CD14-positive monocyte (primary cell): ENCODE measurements at regions not wholly inside any gene's neighbourhood (a gene's known extent, or its start where the extent isn't known, plus 50 kb on each side); places are given as distances from the start of the nearest gene placed in this dataset.

Source experiments
- DNase-seq, 3 donors: peaks; one replicate each; pipeline ENCODE4 v3.0.0-alpha.2; 2011 to 2022
- H2AFZ ChIP-seq: 2 replicates; pipeline ENCODE4 v1.6.0; 2012; ENCODE audit warnings: mild to moderate bottlenecking, low read depth, low read length, inconsistent platforms; ENCODE audit not compliant: insufficient read depth, poor library complexity, severe bottlenecking
- H3K27ac ChIP-seq, 2 donors: 1 replicate in 1 of 2; 2 replicates in 1 of 2; pipeline ENCODE4 v1.5.1; 2012 to 2013; ENCODE audit warnings: low read length in 2 of 2, control low read depth in 1 of 2, inconsistent platforms in 1 of 2, low read depth in 1 of 2, mild to moderate bottlenecking in 1 of 2
- H3K27me3 ChIP-seq, 2 donors: one replicate each; pipeline versions ENCODE4 v1.6.0 to v1.6.1; 2011 to 2013; ENCODE audit warnings: low read length in 2 of 2; ENCODE audit not compliant: control insufficient read depth in 2 of 2, insufficient read depth in 2 of 2
- H3K36me3 ChIP-seq, 2 donors: replicated peaks in 1 of 2; 1 replicate in 1 of 2; 2 replicates in 1 of 2; pipeline versions ENCODE4 v1.5.1 to v1.6.1; 2012 to 2013; ENCODE audit warnings: low read length in 2 of 2, control low read depth in 1 of 2, inconsistent platforms in 1 of 2, mild to moderate bottlenecking in 1 of 2; ENCODE audit not compliant: insufficient read depth in 2 of 2, control insufficient read depth in 1 of 2
- H3K4me1 ChIP-seq, 2 donors: 1 replicate in 1 of 2; 2 replicates in 1 of 2; pipeline versions ENCODE4 v1.5.1 to v1.6.1; 2012 to 2013; ENCODE audit warnings: low read length in 2 of 2, control low read depth in 1 of 2, inconsistent platforms in 1 of 2, mild to moderate bottlenecking in 1 of 2, moderate library complexity in 1 of 2; ENCODE audit not compliant: insufficient read depth in 2 of 2, control insufficient read depth in 1 of 2
- H3K4me2 ChIP-seq: replicated peaks from 2 replicates; pipeline ENCODE3; 2012; ENCODE audit warnings: low read length, moderate library complexity, mild to moderate bottlenecking; ENCODE audit not compliant: poor library complexity, severe bottlenecking; ENCODE audit errors: extremely low read depth
- H3K4me3 ChIP-seq, 3 experiments: fragments of 200-600 bp in 1 of 3; sonication (generic) in 1 of 3; replicated peaks in 1 of 3; 1 replicate in 2 of 3; 2 replicates in 1 of 3; pipeline ENCODE4 v1.5.1; 2011 to 2013; ENCODE audit warnings: low read length in 3 of 3, mild to moderate bottlenecking in 3 of 3, control low read depth in 2 of 3, low read depth in 2 of 3, inconsistent platforms in 1 of 3, moderate library complexity in 1 of 3
- H3K79me2 ChIP-seq: 2 replicates; pipeline ENCODE4 v1.6.0; 2012; ENCODE audit warnings: mild to moderate bottlenecking, control low read depth, inconsistent platforms, low read length, moderate library complexity; ENCODE audit not compliant: insufficient read depth
- H3K9ac ChIP-seq: 2 replicates; pipeline ENCODE4 v1.6.0; 2017; ENCODE audit warnings: low read length, mild to moderate bottlenecking; ENCODE audit not compliant: insufficient read depth, poor library complexity, severe bottlenecking
- H3K9me3 ChIP-seq, 2 donors: replicated peaks in 1 of 2; 1 replicate in 1 of 2; 2 replicates in 1 of 2; pipeline versions ENCODE4 v1.5.1 to v1.6.1; 2012 to 2013; ENCODE audit warnings: low read length in 2 of 2, control low read depth in 1 of 2; ENCODE audit not compliant: control insufficient read depth in 1 of 2, insufficient read depth in 1 of 2
- H4K20me1 ChIP-seq: 2 replicates; pipeline ENCODE4 v1.6.0; 2012; ENCODE audit warnings: mild to moderate bottlenecking, low read length, control low read depth, moderate library complexity; ENCODE audit not compliant: insufficient read depth
- H3K27ac Mint-ChIP-seq, 7 donors: one replicate each; pipeline ENCODE4 v1.8.0; 2020; ENCODE audit warnings: mild to moderate bottlenecking in 7 of 7, mixed read lengths in 7 of 7, moderate library complexity in 6 of 7, inconsistent platforms in 2 of 7
- H3K27me3 Mint-ChIP-seq, 3 donors: one replicate each; pipeline ENCODE4 v1.8.0; 2021 to 2022; ENCODE audit warnings: low read depth in 3 of 3, mild to moderate bottlenecking in 3 of 3, mixed read lengths in 3 of 3, moderate library complexity in 3 of 3, inconsistent platforms in 1 of 3
- H3K36me3 Mint-ChIP-seq, 2 donors: one replicate each; pipeline ENCODE4 v1.8.0; 2020; ENCODE audit warnings: mixed read lengths in 2 of 2, inconsistent platforms in 1 of 2, mild to moderate bottlenecking in 1 of 2
- H3K4me1 Mint-ChIP-seq: one replicate; pipeline ENCODE4 v1.8.0; 2020; ENCODE audit warnings: mild to moderate bottlenecking, mixed read lengths
- H3K4me3 Mint-ChIP-seq, 2 donors: one replicate each; pipeline ENCODE4 v1.8.0; 2020; ENCODE audit warnings: mild to moderate bottlenecking in 2 of 2, mixed read lengths in 2 of 2, moderate library complexity in 1 of 2
- H3K9me3 Mint-ChIP-seq, 7 donors: one replicate each; pipeline ENCODE4 v1.8.0; 2020 to 2022; ENCODE audit warnings: mixed read lengths in 7 of 7, mild to moderate bottlenecking in 6 of 7, moderate library complexity in 6 of 7, inconsistent platforms in 2 of 7
- CTCF ChIP-seq: fragments of 200-600 bp; IDR thresholded peaks from one replicate; pipeline ENCODE4 v1.8.0; 2022; ENCODE audit warnings: antibody characterized with exemption, mild to moderate bottlenecking
- WGBS: methylation state at CpG from one replicate; pipeline ENCODE4 v1.1.5; 2013; ENCODE audit warnings: missing lambda C conversion rate; ENCODE audit not compliant: insufficient coverage; 5-methylcytosine and 5-hydroxymethylcytosine counted together
- intact Hi-C, 2 donors: fragments of 100-400 bp; cut with micrococcal nuclease; formaldehyde crosslinking; loops; one replicate each; pipeline versions ENCODE4 v1.15.0 to v1.15.1; 2023

DNA sequence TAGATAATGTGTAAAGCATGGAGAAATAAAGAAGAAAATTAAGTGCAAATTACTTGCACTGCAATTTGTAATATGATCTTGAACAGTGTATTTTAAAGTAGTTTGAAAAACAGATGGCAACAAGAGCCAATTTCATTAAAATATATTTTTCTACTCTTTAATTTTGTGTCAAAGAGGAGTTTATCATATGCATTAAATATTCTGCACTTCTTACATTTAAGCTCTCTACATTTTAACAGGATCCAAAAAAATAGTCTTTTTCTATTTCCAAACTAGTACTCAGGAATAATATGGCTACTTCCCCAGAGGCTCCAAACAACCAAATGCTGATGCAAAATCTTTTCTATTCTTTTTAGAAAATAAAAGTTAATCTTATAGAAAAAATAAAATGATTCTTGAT is 1221.5 kb downstream of the FSCB start:
- Mint-ChIP-seq H3K9me3 (peaks cover 1 to 7% (median 5%) of the 10 kb centered on the region in 7 donors), H3K27ac (no peak overlapping the region), H3K36me3 (no peaks in the 10 kb centered on the region), H3K4me3 (no peak overlapping the region), H3K27me3 (no peaks in the 10 kb centered on the region), H3K4me1 (no peaks in the 10 kb centered on the region)
- H3K36me3 ChIP-seq = no peaks in the 10 kb centered on the region
- no peak overlapping the region for H2AFZ ChIP-seq
- H3K9ac ChIP-seq = no peak overlapping the region
- peaks cover 10 to 12% of the 10 kb centered on the region in 2 donors for H3K9me3 ChIP-seq
- H3K4me1 ChIP-seq = no peaks in the 10 kb centered on the region
- no peaks in the 10 kb centered on the region for H3K79me2 ChIP-seq
- TF ChIP-seq CTCF = no peak
- H3K4me3 ChIP-seq = no peak overlapping the region
- H3K27ac ChIP-seq = no peak overlapping the region
- no peak overlapping the region for H3K4me2 ChIP-seq
- DNase-seq = no peak
- intact Hi-C loops = no loop called here
- H3K27me3 ChIP-seq = no peaks in the 10 kb centered on the region
- no peaks in the 10 kb centered on the region for H4K20me1 ChIP-seq

DNA sequence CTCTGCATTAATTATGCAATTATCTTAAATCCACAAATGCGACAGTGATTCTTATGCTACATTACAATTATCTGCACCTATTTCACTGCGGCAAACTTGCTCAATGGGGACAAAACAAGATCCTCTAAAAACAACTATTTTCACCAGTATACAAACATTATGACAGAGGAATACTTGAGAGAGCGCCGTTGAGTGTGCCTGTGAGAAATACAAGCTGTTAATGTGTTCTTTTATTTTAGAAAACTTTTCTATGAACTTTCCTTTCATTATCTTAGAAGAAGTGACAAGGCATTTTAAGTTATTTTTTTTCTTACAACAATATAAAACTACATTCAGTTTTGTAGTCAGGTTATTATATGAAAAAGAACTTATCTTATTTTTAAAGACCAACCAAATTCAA is 1247.0 kb downstream of the FSCB start:
- intact Hi-C loops = no loop called here
- Histone ChIP-seq H3K4me2 (no peak overlapping the region), H3K9ac (no peak overlapping the region), H3K9me3 (peaks cover 3 to 6% of the 10 kb centered on the region in 2 donors), H4K20me1 (no peaks in the 10 kb centered on the region), H3K36me3 (no peaks in the 10 kb centered on the region), H2AFZ (no peak overlapping the region), H3K4me3 (no peak overlapping the region), H3K27ac (no peak overlapping the region), H3K27me3 (no peaks in the 10 kb centered on the region), H3K4me1 (no peaks in the 10 kb centered on the region), H3K79me2 (no peaks in the 10 kb centered on the region)
- no peak for DNase-seq
- WGBS = 100% methylated on average over 1 of the region's 4 CpGs
- no peak for TF ChIP-seq CTCF
- H3K27ac Mint-ChIP-seq = no peak overlapping the region
- H3K36me3 Mint-ChIP-seq = no peaks in the 10 kb centered on the region
- no peaks in the 10 kb centered on the region for H3K27me3 Mint-ChIP-seq
- no peaks in the 10 kb centered on the region for H3K4me1 Mint-ChIP-seq
- H3K9me3 Mint-ChIP-seq = peaks cover 5 to 13% (median 9%) of the 10 kb centered on the region in 7 donors
- H3K4me3 Mint-ChIP-seq = no peak overlapping the region
